Glutamatergic neuron (in vitro differentiated cells): ENCODE measurements at regions not wholly inside any gene's neighbourhood (a gene's known extent, or its start where the extent isn't known, plus 50 kb on each side); places are given as distances from the start of the nearest gene placed in this dataset.

Experiments
- DNase-seq: peaks from one replicate; pipeline ENCODE4 v3.0.0; 2022
- H3K27ac Mint-ChIP-seq: one replicate; pipeline ENCODE4 v1.8.0; 2020; ENCODE audit warnings: mild to moderate bottlenecking, mixed read lengths, inconsistent platforms; ENCODE audit not compliant: unreplicated experiment
- H3K27me3 Mint-ChIP-seq: one replicate; pipeline ENCODE4 v1.8.0; 2020; ENCODE audit warnings: mild to moderate bottlenecking, moderate library complexity, mixed read lengths, inconsistent platforms; ENCODE audit not compliant: unreplicated experiment
- H3K36me3 Mint-ChIP-seq: one replicate; pipeline ENCODE4 v1.8.0; 2020; ENCODE audit warnings: mild to moderate bottlenecking, mixed read lengths, inconsistent platforms; ENCODE audit not compliant: unreplicated experiment
- H3K4me1 Mint-ChIP-seq: one replicate; pipeline ENCODE4 v1.8.0; 2020; ENCODE audit warnings: mild to moderate bottlenecking, low read depth, mixed read lengths, inconsistent platforms; ENCODE audit not compliant: unreplicated experiment
- H3K4me3 Mint-ChIP-seq: one replicate; pipeline ENCODE4 v1.8.0; 2020; ENCODE audit warnings: mild to moderate bottlenecking, mixed read lengths, inconsistent platforms; ENCODE audit not compliant: unreplicated experiment
- H3K9me3 Mint-ChIP-seq: one replicate; pipeline ENCODE4 v1.8.0; 2020; ENCODE audit warnings: mild to moderate bottlenecking, moderate library complexity, mixed read lengths, inconsistent platforms; ENCODE audit not compliant: unreplicated experiment
- TF ChIP-seq, protein P1 (sequence below): fragments of 200-600 bp; sonication (generic); IDR thresholded peaks from one replicate; pipeline ENCODE4 v1.5.0; 2021; ENCODE audit not compliant: partially characterized antibody, unreplicated experiment

DNA sequence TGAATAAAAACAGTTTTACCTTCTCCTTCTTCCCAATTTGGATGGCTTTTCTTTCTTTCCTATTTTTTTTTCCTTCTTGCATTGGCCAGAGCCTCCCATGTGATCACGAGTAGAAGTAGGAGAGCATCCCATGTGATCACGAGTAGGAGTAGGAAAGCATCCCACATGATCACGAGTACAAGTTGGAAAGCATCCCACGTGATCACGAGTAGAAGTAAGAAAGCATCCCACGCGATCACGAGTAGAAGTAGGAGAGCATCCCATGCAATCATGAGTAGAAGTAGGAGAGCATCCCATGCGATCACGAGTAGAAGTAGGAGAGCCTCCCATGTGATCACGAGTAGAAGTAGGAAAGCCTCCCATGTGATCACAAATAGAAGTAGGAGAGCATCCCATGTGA lies 218.6 kb downstream of the DLL1 start:
- TF ChIP-seq, protein P1, sequence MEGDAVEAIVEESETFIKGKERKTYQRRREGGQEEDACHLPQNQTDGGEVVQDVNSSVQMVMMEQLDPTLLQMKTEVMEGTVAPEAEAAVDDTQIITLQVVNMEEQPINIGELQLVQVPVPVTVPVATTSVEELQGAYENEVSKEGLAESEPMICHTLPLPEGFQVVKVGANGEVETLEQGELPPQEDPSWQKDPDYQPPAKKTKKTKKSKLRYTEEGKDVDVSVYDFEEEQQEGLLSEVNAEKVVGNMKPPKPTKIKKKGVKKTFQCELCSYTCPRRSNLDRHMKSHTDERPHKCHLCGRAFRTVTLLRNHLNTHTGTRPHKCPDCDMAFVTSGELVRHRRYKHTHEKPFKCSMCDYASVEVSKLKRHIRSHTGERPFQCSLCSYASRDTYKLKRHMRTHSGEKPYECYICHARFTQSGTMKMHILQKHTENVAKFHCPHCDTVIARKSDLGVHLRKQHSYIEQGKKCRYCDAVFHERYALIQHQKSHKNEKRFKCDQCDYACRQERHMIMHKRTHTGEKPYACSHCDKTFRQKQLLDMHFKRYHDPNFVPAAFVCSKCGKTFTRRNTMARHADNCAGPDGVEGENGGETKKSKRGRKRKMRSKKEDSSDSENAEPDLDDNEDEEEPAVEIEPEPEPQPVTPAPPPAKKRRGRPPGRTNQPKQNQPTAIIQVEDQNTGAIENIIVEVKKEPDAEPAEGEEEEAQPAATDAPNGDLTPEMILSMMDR = no peak
- no peak overlapping the region for H3K27ac Mint-ChIP-seq
- peaks cover 5% of the 10 kb centered on the region for H3K9me3 Mint-ChIP-seq
- H3K4me1 Mint-ChIP-seq = no peaks in the 10 kb centered on the region
- peaks cover 14% of the 10 kb centered on the region for H3K36me3 Mint-ChIP-seq
- DNase-seq = no peak
- no peak overlapping the region for H3K4me3 Mint-ChIP-seq
- H3K27me3 Mint-ChIP-seq = peaks cover 4% of the 10 kb centered on the region

DNA sequence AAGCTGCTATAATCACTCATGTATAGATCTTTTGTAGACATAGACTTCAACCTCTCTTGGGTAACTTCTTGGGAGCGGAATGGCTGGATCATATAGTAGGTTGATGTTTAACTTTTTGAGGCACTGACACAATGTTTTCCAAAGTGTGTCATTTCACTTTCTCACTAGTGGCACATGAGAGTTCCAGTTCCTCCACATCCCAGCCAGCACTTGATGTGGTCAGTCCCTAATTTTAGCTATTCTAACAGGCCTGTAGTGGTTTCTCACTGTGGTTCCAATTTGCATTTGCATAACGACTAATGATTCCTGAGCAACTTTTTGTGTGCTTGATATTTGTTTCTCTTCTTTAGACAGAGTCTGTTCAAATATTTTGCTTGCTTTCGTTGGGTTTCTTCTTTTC lies 221.3 kb downstream of the DLL1 start:
- Mint-ChIP-seq H3K27ac (no peak overlapping the region), H3K27me3 (peaks cover 4% of the 10 kb centered on the region), H3K36me3 (peaks cover 14% of the 10 kb centered on the region), H3K4me3 (no peak overlapping the region), H3K4me1 (no peaks in the 10 kb centered on the region), H3K9me3 (peaks cover 5% of the 10 kb centered on the region)
- DNase-seq = no peak
- TF ChIP-seq, protein P1 = no peak

- Mint-ChIP-seq H3K36me3 (peaks cover 14% of the 10 kb centered on the region), H3K9me3 (peaks cover 7% of the 10 kb centered on the region), H3K27me3 (no peaks in the 10 kb centered on the region)
Measured at GRCh38 chr6:170068496-170068895, 222.4 kb downstream of the DLL1 start.

GRCh38 chr6:170067923-170068360 lies 222.9 kb downstream of the DLL1 start:
- H3K27me3 Mint-ChIP-seq = no peaks in the 10 kb centered on the region
- no peak overlapping the region for H3K4me3 Mint-ChIP-seq
- no peak for DNase-seq
- peaks cover 2% of the 10 kb centered on the region for H3K4me1 Mint-ChIP-seq
- TF ChIP-seq, protein P1 = no peak
- no peak overlapping the region for H3K27ac Mint-ChIP-seq
- peaks cover 7% of the 10 kb centered on the region for H3K9me3 Mint-ChIP-seq
- H3K36me3 Mint-ChIP-seq = peaks cover 14% of the 10 kb centered on the region

More at GRCh38 chr6:170068496-170068895, 222.4 kb downstream of the DLL1 start:
- TF ChIP-seq, protein P1 = no peak
- DNase-seq = no peak
- H3K4me1 Mint-ChIP-seq = peaks cover 2% of the 10 kb centered on the region
- H3K4me3 Mint-ChIP-seq = no peak overlapping the region
- no peak overlapping the region for H3K27ac Mint-ChIP-seq

DNA sequence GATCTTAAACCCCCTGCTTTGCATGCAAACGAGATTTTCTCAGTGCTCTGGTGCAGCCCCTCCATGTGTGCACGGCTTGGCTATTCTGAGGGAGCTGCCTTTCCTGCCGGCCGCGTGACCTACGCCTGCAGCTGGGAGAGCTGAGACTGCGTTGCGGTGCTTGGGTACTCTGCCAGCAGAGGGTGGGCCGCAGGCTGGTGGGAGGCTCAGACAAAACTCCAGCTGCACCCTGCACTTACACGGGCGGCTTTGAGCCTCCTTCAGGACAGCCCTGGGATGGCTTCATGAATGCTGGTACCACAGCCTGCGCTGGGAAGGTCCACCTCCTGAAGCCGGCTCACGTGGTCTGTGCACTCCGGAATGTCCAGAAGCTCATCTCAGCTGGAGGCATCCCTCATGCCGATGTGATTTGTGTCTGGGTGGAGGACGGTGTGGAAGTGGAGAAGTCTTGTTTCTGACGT lies 223.7 kb downstream of the DLL1 start:
- TF ChIP-seq, protein P1 = no peak
- peaks cover 3% of the 10 kb centered on the region for H3K27me3 Mint-ChIP-seq
- H3K4me3 Mint-ChIP-seq = no peak overlapping the region
- peak; percentile 17 for DNase-seq
- peaks cover 2% of the 10 kb centered on the region for H3K4me1 Mint-ChIP-seq
- H3K9me3 Mint-ChIP-seq = peaks cover 7% of the 10 kb centered on the region
- peaks cover 14% of the 10 kb centered on the region for H3K36me3 Mint-ChIP-seq
- no peak overlapping the region for H3K27ac Mint-ChIP-seq
